ENCODE measurements at regions not wholly inside any gene's neighbourhood (a gene's known extent, or its start where the extent isn't known, plus 50 kb on each side); places are given as distances from the start of the nearest gene placed in this dataset.
"Not testable (repeated sequence)": the region's sequence is repeated elsewhere in the genome, so short reads cannot be mapped to it uniquely, and the experiment has no call there.

GRCh38 chr6:85357651-85358050 lies 92.2 kb upstream of the NT5E start:
- Histone ChIP-seq H3K4me1 (no peaks in the 10 kb centered on the region), H3K9me3 (replicated peaks) (no peaks in the 10 kb centered on the region), H3K4me3 (no peak overlapping the region), H3K27me3 (ENCODE audit: low read depth) (no peaks in the 10 kb centered on the region), H3K36me3 (no peaks in the 10 kb centered on the region), H3K27ac (replicated peaks) (no peak overlapping the region)
- no peak for DNase-seq
- no peak for TF ChIP-seq CTCF (IDR thresholded peaks at IDR 0.05; ENCODE audit: borderline replicate concordance)
- intact Hi-C loops (cut with micrococcal nuclease) = loop anchor here (5.0 kb wide), 1 partner anchor 125 kb away; no protein-coding TSS in a partner anchor

GRCh38 chr6:85356743-85357142 lies 93.1 kb upstream of the NT5E start:
- intact Hi-C loops (cut with micrococcal nuclease) = loop anchor here (5.0 kb wide), 1 partner anchor 126 kb away; no protein-coding TSS in a partner anchor
- H3K27ac ChIP-seq (replicated peaks) = not testable (repeated sequence)

GRCh38 chr6:85355816-85356215 lies 94.1 kb upstream of the NT5E start:
- H3K4me3 ChIP-seq = no peak overlapping the region
- intact Hi-C loops (cut with micrococcal nuclease) = loop anchor here (5.0 kb wide), 1 partner anchor 126 kb away; no protein-coding TSS in a partner anchor

More at GRCh38 chr6:85356743-85357142, 93.1 kb upstream of the NT5E start:
- not testable (repeated sequence) for DNase-seq; H3K9me3 ChIP-seq (replicated peaks); H3K36me3 ChIP-seq; H3K4me1 ChIP-seq; H3K4me3 ChIP-seq; H3K27me3 ChIP-seq (ENCODE audit: low read depth)

GRCh38 chr6:85354761-85355618 lies 94.9 kb upstream of the NT5E start:
- Histone ChIP-seq H3K27me3 (ENCODE audit: low read depth) (no peaks in the 10 kb centered on the region), H3K4me3 (no peak overlapping the region), H3K4me1 (no peaks in the 10 kb centered on the region), H3K27ac (replicated peaks) (no peak overlapping the region), H3K9me3 (replicated peaks) (no peaks in the 10 kb centered on the region), H3K36me3 (no peaks in the 10 kb centered on the region)
- intact Hi-C loops (cut with micrococcal nuclease) = loop anchor here (5.0 kb wide), 1 partner anchor 127 kb away; no protein-coding TSS in a partner anchor
- peak; percentile 95 for TF ChIP-seq CTCF (IDR thresholded peaks at IDR 0.05; ENCODE audit: borderline replicate concordance)
- peak; percentile 61 for DNase-seq

More at GRCh38 chr6:85355816-85356215, 94.1 kb upstream of the NT5E start:
- TF ChIP-seq CTCF (IDR thresholded peaks at IDR 0.05; ENCODE audit: borderline replicate concordance) = no peak
- no peaks in the 10 kb centered on the region for H3K27me3 ChIP-seq (ENCODE audit: low read depth)
- no peaks in the 10 kb centered on the region for H3K4me1 ChIP-seq
- H3K9me3 ChIP-seq (replicated peaks) = no peaks in the 10 kb centered on the region
- H3K36me3 ChIP-seq = no peaks in the 10 kb centered on the region
- DNase-seq = no peak
- no peak overlapping the region for H3K27ac ChIP-seq (replicated peaks)

- intact Hi-C loops (cut with micrococcal nuclease) = no loop called here
- Histone ChIP-seq H3K27me3 (ENCODE audit: low read depth) (no peaks in the 10 kb centered on the region), H3K9me3 (replicated peaks) (no peaks in the 10 kb centered on the region), H3K36me3 (no peaks in the 10 kb centered on the region), H3K27ac (replicated peaks) (no peak overlapping the region), H3K4me1 (no peaks in the 10 kb centered on the region), H3K4me3 (no peak overlapping the region)
- TF ChIP-seq CTCF (IDR thresholded peaks at IDR 0.05; ENCODE audit: borderline replicate concordance) = no peak
- DNase-seq = no peak
Observed at GRCh38 chr6:85353012-85353411, 96.9 kb upstream of the NT5E start.

- Histone ChIP-seq H3K27me3 (ENCODE audit: low read depth) (no peaks in the 10 kb centered on the region), H3K9me3 (replicated peaks) (no peaks in the 10 kb centered on the region), H3K27ac (replicated peaks) (no peak overlapping the region), H3K4me1 (no peaks in the 10 kb centered on the region), H3K36me3 (no peaks in the 10 kb centered on the region), H3K4me3 (no peak overlapping the region)
- TF ChIP-seq CTCF (IDR thresholded peaks at IDR 0.05; ENCODE audit: borderline replicate concordance) = no peak
- DNase-seq = no peak
- intact Hi-C loops (cut with micrococcal nuclease) = no loop called here
Observed at GRCh38 chr6:85348643-85349042, 101.2 kb upstream of the NT5E start.
